ENCODE measurements at regions not wholly inside any gene's neighbourhood (a gene's known extent, or its start where the extent isn't known, plus 50 kb on each side); places are given as distances from the start of the nearest gene placed in this dataset.

DNA sequence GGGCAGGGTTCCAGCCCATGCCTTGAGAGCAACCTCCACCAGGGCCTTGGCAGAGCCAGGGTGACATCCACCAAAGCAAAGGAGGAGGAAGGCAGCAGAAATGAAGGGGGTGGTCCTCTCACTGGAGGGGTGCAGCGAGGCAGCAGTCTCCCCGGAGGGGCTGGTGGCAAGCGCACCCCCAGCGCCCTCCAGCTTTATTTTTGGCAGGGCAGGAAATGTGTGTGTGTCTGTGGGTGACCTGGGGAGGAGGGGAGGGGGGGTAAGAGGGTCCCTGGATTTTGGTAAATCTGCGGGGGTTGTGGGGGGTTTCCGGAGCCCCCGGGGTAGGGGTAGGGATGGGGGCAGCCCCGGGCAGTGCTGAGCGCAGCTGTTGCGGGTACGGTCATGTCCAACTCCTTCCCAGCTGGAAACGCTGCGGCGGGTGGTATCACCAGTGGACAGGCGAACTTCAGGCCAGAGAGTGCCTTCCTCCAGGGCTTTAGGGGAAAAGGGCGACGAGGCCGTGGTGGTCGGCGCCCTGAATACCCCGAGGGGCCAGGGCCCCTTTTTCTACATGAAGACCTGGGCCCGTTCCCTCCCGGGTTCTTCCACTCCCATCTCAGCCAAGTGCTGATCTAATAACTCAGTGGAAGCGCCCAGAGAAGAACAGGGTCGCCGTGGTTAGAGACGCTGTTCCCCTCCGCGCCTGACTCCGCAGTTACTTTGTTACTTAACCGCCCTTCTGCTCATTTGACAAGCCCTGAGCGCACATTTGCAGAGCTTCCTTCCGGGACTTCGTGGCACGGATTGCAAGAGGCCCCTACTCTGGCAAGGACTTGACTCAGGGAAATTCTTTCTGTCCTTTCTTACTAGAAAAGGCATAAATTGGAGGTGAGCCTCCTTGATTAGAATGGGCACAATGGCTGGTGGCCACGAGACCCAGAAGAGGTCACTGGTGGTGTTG, 55.2 kb downstream of the FOS start:
- DNase-seq (ENCODE audit: low read depth in 2 of 2), result no peak

DNA sequence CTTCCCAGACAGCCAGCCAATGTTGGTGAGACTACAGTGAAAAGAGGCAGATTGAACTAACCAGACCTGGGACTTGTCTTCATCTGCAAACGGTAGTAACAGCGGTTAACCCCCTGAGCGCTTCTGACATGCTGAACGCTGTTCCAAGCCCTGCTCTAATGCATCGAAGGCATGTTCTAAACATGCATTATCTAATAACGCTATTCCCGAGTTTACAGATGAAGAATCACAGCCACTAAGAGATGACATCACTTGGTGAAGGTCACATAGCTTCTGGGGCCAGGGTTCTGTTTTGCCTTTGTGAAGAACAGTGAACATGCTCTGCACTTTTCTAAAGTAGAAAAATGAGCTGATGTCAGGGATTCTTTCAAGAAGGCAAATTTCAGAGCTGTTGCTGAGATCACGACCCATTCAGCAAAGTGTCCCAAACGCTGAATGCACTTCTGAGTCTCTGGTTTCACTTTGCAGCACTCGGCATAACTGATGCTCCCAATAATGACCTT, 56.0 kb downstream of the FOS start:
- DNase-seq (ENCODE audit: low read depth in 2 of 2), result no peak

DNA sequence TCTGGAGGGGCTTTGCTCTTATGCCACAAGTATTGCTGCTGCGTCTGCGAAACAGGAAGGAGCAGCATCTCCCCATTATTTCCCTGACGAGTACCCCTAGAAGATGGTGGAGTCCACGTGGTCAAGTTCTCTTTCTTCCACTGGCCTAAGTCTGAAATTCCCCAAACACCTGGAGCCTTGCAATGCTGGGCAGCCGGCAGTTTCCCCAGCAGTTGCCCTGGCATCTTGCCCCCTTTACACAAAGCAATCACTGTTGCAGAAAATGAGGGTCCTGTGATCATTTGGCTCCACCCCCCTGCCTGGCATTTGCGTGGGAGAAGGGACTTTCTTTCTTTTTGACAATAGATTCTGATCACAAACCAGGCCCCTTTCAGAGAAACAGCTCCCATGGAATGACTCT, 56.9 kb downstream of the FOS start:
- DNase-seq (ENCODE audit: low read depth in 2 of 2), result no peak

DNA sequence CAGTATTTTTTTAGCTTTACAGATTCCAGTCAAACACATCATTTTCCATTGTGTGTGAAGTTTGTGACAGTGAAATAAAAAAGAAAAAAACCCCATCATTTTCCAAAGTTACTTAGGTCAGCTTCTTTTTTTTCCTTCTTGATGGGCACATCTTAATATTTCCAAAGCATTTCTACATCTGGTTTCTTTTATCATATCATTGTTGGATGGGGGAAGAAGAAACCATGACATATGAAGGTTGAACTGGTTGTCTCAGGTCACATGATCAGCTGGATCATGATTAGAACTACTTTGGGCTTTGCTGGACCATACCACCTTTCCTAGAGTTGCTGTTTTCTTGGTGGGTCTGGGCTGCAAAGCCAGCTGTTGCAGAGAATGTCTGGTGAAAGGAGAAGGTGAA, 59.8 kb downstream of the FOS start:
- DNase-seq (ENCODE audit: low read depth in 2 of 2), result no peak

DNA sequence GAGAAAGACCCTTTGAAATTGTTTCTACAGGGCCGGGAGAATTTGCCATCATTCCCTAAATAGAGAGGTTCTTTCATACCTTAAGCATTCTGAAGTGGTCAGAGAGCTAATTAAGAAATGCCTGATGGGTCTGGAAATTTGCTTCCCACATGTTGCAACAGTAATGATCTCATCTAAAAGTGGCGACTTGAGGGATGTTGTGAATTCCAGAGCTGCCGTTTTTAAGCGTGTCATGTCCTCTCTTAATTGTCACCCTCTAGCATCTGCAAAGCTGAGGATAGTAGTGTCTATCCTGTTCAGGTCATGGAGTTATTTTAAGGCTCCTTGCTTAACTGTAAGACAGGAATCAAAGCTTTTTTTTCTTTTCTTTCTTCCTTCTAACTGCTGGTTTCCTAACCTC, 60.4 kb downstream of the FOS start:
- peak; percentile 26 to 37 for DNase-seq (ENCODE audit: low read depth in 2 of 2)

DNA sequence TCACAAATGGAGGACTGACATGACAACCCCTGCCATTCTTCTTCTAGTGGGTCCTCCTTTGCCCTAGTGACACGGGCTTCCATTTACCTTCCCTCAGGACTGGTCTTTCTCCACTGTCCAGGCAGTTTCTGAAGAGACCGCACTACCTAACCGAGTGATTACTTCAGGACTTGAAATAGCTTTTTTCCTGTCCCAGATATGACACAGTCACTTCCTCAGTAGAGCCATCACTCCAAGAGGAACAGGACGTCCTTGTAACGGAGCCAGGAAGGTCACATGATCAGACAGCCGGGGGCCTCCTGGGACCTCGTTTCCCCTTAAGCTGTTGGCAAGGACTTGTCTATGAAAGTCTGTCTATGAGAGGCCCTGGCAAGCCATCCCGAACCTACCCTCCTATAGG, 62.3 kb downstream of the FOS start:
- DNase-seq (ENCODE audit: low read depth in 2 of 2), result no peak

DNA sequence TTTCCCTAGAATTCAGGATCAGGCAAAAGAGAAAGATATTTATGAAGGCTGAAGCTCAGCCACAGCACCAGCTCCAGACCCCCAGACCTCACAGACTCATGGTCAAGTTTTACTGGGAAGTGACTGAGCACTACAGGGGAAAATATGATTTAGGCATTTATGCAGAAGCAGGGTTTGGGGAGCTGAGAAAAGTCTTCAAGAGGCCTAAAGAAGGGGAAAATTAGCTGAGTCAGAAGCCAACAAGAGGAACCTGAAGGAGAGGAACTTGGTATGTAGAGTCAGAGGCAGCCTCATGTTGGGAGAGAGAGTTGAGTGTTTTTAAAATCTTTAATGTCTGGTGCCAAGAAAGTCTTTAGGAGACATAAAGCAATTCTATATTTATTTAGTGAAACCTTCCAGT, 63.0 kb downstream of the FOS start:
- DNase-seq (ENCODE audit: low read depth in 2 of 2), result no peak

DNA sequence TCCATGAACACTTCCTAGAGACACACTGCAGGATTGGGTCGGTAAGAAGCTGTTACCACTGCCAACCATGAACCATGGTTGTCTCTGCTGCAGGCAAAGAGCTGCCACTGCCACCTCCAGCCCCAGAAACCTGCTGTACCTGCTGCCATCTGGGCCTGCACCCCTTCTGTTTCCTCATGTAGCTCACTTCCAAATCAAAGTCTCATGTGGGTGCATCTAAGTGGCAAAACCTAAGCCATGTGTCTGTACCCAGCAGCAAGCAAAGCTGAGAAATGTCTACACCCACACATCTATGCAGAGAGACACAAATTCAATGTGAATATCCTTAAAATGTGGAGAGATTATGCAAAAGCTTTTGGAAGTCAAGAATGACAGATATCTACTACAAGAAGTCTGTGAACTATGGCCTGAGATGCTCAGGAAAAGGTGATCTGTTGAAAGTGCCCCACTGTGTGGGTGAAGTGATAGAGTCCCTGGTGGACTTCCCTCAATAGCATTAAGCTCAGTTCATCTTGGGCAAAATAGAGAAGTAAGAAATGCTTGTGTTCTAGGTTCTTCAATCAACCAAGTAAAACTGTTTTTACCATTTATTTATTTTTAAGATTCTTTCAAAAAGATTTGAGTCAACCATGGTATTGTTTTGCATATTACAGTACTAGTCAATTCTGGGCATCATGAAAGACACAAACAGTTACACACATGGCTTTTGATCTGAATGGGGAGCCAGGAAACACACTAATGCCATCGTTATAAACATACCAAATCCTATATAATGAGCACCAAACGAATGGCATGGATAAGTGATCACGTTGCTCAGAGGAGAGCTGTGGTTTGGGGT, 64.4 kb downstream of the FOS start:
- no peak for DNase-seq (ENCODE audit: low read depth in 2 of 2)

DNA sequence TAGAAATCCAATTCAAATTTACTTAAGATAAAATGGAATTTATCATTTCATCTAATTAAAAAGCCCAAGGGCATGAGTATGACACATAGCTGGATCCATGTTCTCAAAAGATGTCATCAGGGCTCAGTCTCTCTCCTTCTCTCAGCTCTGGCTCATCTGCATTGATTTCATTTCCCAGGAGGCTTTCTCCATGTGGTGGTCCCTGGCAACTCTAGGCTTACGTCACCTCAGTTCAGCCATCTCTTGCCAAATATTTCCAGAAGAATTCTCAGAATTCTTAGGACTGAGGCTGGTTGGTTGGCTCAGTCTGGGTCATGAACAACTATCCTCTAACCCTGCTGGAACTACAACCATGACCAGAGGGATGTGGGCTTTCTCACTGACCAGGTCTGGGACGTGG, 65.3 kb downstream of the FOS start:
- DNase-seq (ENCODE audit: low read depth in 2 of 2), result peak in 1 of 2 experiments; percentile 10

DNA sequence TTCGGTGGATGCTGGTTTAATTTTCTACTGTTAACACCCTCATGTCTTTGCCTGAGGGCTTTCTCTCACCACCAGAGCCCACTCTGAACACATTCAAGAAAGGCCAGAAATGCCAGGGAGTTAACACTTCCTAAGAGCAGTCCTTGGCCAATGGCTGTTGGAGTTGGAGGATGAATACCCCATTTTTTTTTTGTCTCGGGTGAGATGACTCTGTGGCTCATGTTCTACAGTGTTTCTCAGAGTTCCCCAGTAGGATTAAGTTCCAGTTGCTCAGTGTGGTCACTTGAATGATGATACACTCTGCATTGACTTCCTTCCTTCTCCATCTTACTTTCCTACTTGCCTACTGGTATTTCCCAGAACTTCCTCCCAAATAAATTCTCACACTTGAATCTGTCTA, 65.8 kb downstream of the FOS start:
- no peak for DNase-seq (ENCODE audit: low read depth in 2 of 2)

DNA sequence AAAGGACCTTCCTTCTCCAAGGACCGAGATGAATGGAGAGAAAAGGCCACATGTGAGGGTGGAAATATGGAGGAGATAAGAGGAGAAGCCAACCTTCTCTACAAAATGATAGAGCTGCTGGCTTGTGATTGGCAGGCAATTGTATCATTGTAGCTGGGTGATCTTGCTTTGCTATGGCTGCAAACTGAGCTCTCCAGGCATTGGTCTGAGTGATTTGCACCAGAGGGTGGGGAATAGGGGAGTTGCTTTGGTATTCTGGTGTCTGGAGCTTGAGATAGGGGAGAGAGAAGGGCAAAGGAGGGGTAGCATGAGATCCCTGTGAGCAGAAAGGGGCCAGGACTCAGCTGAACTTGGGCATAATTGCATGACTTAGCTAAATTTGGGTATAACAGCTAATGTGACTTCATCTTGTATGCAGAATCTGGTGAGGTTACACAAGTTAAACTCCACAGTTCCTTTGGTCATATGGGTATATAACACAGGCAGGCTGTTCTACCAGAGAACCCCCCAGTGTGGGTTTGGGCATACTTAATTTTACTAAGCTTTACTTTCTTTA, 72.0 kb downstream of the FOS start:
- no peak for DNase-seq (ENCODE audit: low read depth in 2 of 2)

DNA sequence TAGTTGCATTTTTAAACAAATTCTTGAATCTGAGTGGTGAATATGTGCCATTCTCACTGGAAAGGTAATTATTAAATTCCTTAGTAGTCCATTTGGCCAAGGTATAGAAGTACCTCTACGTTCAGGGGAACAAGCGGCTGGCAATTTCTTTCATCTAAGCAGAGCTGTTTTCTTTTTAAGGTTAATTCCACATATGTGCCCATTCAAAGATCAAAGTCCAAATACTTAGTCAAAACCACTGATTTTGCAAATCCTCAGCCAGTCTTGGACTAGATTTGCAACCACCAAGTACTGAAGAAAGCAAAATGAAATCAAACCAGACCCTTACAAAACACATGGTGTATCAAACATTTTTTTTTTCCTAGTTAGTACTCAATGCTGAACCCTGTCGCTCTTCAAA, 68.7 kb upstream of the JDP2 start:
- DNase-seq (ENCODE audit: low read depth in 2 of 2), result no peak

DNA sequence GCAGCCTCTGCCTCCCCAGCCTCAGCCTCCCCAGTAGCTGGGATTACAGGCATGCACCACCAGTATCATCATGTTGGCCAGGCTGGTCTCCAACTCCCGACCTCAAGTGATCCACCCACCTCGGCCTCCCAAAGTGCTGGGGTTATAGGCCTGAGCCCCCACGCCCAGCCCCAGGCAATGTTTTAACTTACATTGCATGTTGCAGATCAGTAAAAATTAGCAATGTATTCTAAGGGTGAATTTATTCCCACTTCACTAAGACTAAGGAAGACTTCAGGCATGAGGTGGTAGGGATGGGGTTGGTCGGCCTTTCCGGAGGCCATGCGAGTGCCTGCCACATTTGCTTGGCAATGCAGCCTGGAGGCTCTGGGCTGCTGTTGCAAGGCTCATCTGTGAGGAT, 66.8 kb upstream of the JDP2 start:
- DNase-seq (ENCODE audit: low read depth in 2 of 2), result no peak

DNA sequence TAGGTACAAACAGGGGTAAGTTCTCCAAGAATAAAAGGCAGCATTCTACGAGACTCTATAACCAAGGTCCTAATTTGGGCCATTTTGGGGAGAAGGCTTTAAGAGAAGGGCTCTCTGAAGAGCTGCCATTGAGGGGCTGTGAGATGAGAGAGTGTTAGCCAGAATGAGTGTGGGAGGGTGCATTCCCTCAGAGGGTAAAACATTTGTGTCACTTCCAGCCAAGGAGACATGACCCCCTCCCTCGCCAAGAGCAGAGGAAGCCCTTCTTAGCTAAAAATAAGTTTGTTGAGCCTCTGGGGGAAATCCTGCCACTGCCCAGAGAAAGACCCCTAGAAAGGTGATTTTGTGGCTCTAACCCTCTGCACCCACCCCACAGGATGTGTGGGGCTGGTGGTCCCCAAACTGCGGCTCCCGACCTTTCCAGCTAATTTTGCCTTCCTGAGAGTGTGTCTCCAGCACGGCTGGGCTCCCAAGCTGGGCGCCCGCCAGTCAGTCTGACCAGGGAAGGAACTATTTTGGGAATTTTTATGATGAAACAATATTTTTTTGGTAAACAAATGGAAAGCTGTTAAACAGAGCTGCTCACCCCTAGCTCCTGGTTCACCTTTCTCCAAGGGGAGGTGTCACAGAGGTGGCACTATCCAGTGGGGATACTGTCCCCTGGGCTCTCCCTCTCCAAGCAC, 65.9 kb upstream of the JDP2 start:
- no peak for DNase-seq (ENCODE audit: low read depth in 2 of 2)

DNA sequence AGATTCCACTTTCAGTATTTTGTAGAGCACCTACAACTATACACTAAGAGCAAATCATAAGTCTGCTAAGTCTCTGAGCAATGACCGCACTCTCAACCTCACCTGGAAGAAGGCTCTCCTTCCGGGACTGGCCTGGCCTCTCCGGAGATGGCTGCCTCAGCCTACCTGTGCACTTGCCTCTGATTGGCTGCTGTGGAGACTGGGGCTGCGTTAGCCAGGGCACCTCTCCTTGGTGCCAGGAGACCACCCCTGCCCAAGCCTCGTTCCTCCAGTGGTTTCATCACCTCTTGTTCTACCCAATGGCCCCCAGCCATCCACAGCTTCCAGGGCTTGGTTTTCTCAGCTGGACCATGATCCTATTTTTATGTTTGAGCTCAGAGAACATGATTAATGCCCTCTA, 64.7 kb upstream of the JDP2 start:
- DNase-seq (ENCODE audit: low read depth in 2 of 2), result no peak

DNA sequence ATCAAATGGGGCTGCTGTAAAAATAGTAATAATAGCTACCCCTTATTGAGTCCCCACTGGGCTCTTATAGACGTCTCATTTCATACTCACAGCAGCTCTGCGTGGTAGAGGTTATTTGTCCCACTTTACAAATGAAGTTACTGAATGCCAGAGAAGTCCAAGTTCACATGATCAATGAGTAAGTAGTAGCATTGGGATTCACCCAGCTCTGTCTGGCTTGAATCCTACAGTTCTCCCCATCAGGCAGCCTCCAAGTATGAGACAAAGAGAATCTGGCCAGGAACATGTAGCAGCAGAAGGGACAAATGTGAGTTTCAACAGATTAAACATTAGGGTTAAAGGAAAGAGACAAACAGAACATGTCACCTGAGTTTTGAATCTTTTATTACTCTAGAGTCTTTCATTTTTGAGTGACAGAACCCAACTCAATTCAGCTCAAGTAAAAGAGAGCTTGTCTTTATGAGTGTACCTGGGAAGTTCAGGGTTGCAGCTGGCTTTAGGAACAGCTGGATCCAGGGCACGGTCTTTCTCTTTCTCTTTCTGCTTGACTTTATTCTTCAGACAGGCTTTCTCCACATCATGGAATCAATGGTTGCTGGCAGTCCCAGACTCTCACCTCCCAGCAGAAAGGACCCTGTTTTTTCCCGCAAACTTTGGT, 64.1 kb upstream of the JDP2 start:
- no peak for DNase-seq (ENCODE audit: low read depth in 2 of 2)

DNA sequence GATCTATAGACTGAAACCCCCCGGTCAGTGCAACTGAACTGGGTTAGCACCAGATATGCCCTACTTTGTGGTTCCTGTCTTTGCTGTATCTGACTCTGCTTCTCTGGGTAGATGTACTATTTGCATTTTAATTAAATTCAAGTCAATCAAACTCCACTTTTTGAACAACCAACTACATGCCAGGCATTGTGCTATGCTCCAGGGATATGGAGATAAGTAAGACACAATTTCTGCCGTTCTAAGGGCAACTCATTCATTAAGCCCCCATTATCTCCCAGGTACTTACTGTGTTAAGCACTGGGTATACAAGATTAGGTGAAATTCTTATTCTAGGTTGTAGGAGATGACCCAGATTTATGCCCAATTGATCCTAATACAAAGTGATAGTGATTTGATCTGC, 62.7 kb upstream of the JDP2 start:
- DNase-seq (ENCODE audit: low read depth in 2 of 2), result no peak

DNA sequence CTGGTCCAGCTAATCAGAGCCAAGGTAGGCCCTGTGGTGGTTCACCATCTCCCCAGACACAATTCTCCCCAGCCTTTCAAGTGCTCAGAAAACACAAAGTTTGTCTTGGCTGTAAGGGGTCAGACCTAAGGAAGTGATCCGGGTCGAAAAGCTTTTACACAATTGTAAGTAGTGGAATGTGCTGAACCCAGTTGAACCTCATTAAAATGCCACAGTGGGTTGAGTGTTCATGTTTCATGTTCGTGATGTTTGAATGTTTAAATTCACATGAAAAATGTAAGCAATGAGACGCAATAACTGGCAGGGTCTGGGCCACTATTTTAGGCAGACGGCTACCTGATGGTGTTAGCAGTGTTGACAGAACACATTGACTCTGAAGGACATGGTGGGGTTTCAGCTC, 60.9 kb upstream of the JDP2 start:
- DNase-seq (ENCODE audit: low read depth in 2 of 2), result no peak

DNA sequence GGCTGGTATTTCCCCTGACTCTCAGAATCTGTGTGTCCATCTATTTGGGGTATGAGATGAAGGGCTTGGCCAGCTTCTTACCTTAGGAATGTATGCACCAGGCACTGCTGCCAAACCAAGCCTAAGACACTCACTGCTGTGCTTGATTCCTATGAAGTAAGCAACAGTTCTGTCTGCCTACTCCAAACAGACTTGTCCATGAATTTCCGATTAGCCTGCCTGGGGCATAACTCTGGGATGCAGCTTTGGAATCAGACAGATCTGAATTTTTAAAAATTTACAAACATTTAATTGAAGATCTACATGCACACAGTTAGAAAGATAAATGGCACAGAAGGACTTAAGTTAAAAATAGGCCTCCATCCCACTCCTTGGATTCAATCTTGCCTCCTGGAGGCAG, 59.5 kb upstream of the JDP2 start:
- no peak for DNase-seq (ENCODE audit: low read depth in 2 of 2)

DNA sequence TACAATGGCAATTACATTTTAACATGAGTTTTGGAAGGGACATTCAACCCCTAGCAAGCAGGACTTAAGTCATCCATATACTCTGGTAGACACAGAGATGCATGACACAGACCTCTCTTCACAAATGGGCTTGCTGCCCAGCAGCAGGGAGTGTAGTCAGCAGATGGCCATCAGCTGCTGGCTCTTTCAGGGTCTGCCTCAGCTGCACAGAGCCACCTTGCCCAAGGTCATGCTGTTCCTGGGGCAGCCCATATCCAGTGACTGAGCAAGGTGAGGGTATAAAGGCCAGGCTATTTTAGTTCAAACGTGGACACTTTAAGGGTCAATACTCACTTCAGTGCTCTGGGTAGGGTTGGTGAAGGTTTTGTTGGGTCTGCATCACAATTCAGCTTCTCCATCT, 58.3 kb upstream of the JDP2 start:
- no peak for DNase-seq (ENCODE audit: low read depth in 2 of 2)

DNA sequence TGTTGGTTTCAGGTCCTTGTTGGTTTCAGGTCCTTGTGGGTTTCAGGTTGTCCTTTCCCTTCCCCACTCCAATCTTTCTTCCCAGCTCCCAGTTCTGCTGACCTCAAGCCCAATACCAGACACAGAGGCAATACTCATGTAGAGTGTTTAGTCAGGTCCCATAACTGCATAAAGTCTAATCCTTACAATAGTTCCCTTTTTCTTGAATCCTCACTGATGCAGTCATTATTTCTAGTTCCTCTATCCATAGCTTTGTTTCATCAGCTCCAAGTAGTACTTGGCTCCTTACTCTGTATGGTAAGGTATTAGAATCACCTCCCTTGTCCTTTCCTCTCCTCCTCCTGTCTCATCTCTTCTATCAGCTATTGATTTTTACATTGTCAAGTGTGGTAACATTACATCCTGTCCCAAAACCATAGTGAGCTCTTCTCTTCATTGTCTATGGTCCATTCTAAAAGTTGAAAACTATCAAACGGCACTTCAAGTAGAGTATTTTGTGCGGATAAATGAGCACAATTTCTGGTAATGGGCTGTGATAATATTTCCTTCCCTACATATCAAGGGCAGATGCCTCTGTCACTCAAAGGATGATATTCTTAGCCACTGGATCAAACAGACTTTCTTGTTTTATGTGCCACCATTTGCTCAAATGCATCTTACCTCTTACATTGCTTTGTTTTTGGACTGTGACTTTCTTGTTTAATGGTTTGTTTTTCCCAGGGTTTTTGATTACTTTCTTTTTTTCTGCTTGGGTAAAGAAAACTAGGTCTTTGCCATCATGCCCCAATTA, 57.2 kb upstream of the JDP2 start:
- DNase-seq (ENCODE audit: low read depth in 2 of 2), result no peak

Measured in fibroblast of skin of left biceps (primary cell).